PC-3 (cell line): ENCODE measurements at regions not wholly inside any gene's neighbourhood (a gene's known extent, or its start where the extent isn't known, plus 50 kb on each side); places are given as distances from the start of the nearest gene placed in this dataset.

Source experiments
- ATAC-seq: fragments of 200-7000 bp; cut with Tn5 transposase; 2 replicates; pipeline ENCODE4 v1.9.1; 2020; ENCODE audit warnings: mild to moderate bottlenecking, moderate library complexity
- BruUV-seq: library from RNA; stranded (reverse); fragments of 400-500 nt; replicated peaks from 2 replicates; lab custom pipeline; 2021; lab: Mats Ljungman, UMichigan
- CTCF ChIA-PET: fragments of 300-600 bp; sonication (Branson Sonifier 250); formaldehyde crosslinking; loops from one replicate; lab custom pipeline; 2022; ENCODE audit warnings: antibody characterized with exemption; lab: Charles Lee
- POLR2A ChIA-PET: fragments of 300-600 bp; sonication (Branson Sonifier 250); formaldehyde crosslinking; loops from one replicate; lab custom pipeline; 2022; ENCODE audit warnings: antibody characterized with exemption; ENCODE audit not compliant: unreplicated experiment; lab: Charles Lee
- DNase-seq: peaks from one replicate; pipeline ENCODE4 v3.0.0-alpha.2; 2015
- H2AFZ ChIP-seq: fragments of 300-600 bp; sonication (generic); 2 replicates; pipeline ENCODE4 v1.6.0; 2016; ENCODE audit warnings: antibody characterized with exemption, low read length
- H3F3A ChIP-seq: fragments of 300-600 bp; sonication (generic); one replicate; pipeline ENCODE4 v1.6.0; 2017; ENCODE audit warnings: antibody characterized with exemption, low read length, control low read depth, mild to moderate bottlenecking; ENCODE audit not compliant: unreplicated experiment
- H3K27ac ChIP-seq: fragments of 300-600 bp; sonication (generic); 2 replicates; pipeline ENCODE4 v1.5.1; 2016; ENCODE audit warnings: mild to moderate bottlenecking, low read length
- H3K27me3 ChIP-seq: fragments of 300-600 bp; sonication (generic); 2 replicates; pipeline ENCODE4 v1.6.1; 2016; ENCODE audit warnings: low read length, mixed read lengths
- H3K36me3 ChIP-seq: fragments of 300-600 bp; sonication (generic); 2 replicates; pipeline ENCODE4 v1.6.1; 2016; ENCODE audit warnings: low read depth, mixed run types, low read length, mixed read lengths
- H3K4me1 ChIP-seq: fragments of 300-600 bp; sonication (generic); 2 replicates; pipeline ENCODE4 v1.5.1; 2016; ENCODE audit warnings: low read length; ENCODE audit not compliant: insufficient read depth
- H3K4me2 ChIP-seq: fragments of 300-600 bp; sonication (generic); 2 replicates; pipeline ENCODE4 v1.6.0; 2016; ENCODE audit warnings: low read length
- H3K4me3 ChIP-seq: fragments of 300-600 bp; sonication (generic); 2 replicates; pipeline ENCODE4 v1.5.1; 2016; ENCODE audit warnings: mild to moderate bottlenecking, low read length, mixed read lengths
- H3K79me2 ChIP-seq: fragments of 300-600 bp; sonication (generic); 2 replicates; pipeline ENCODE4 v1.6.1; 2017; ENCODE audit warnings: low read length, mixed read lengths
- H3K9ac ChIP-seq: fragments of 300-600 bp; sonication (generic); 2 replicates; pipeline ENCODE4 v1.6.0; 2016; ENCODE audit warnings: mild to moderate bottlenecking, low read length
- H3K9me2 ChIP-seq: fragments of 300-600 bp; sonication (generic); replicated peaks from 2 replicates; pipeline ENCODE4 v1.6.1; 2016; ENCODE audit warnings: mixed run types, low read length, mixed read lengths
- H3K9me3 ChIP-seq: fragments of 300-600 bp; sonication (generic); 2 replicates; pipeline ENCODE4 v1.6.1; 2016; ENCODE audit warnings: low read length, mixed read lengths
- H4K20me1 ChIP-seq: fragments of 300-600 bp; sonication (generic); 2 replicates; pipeline ENCODE4 v1.6.1; 2016; ENCODE audit warnings: low read length, mixed read lengths
- EZH2 ChIP-seq: fragments of 300-600 bp; sonication (generic); IDR thresholded peaks from one replicate; pipeline ENCODE4 v1.6.1; 2017; ENCODE audit warnings: antibody characterized with exemption, mild to moderate bottlenecking, low read length; ENCODE audit not compliant: unreplicated experiment
- EZH2phosphoT487 ChIP-seq: fragments of 300-600 bp; sonication (generic); IDR thresholded peaks from 2 replicates; pipeline ENCODE4 v1.6.1; 2018; ENCODE audit warnings: mild to moderate bottlenecking, antibody characterized with exemption, low read length, borderline replicate concordance
- intact Hi-C: fragments of 100-400 bp; cut with micrococcal nuclease; formaldehyde crosslinking; loops from 2 replicates; pipeline ENCODE4 v1.9.0; 2023
- TF ChIP-seq, protein P1 (sequence below): fragments of 300-600 bp; sonication (generic); conservative IDR thresholded peaks from 2 replicates; pipeline ENCODE4 v1.5.1; 2017; ENCODE audit warnings: antibody characterized with exemption, low read depth, mild to moderate bottlenecking, low read length

DNA sequence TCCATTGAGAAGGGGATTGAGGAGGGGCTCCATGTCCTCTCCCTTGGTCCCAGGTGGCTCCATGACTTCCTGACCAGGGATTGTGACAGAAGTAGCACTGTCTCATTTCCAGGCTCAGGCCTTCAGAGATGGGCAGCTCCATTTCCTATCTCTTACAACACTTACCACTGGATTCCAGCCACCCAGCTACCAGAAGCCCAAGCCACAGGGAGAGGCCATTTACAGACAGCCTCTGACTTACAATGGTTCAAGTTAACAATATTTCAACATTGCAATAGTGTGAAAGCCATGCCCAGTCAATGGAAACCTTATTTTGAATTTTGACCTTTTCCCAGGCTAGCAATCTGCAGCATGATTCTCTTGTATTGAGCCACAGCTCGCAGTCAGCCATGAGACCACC is 164.9 kb upstream of the AGAP1 start:
- no peak for ATAC-seq
- ChIA-PET POLR2A (no interaction called here), CTCF (no interaction called here)
- H3K27ac ChIP-seq, result no peak overlapping the region
- H2AFZ ChIP-seq, result no peak overlapping the region
- BruUV-seq, result no TSS peak
- no peaks in the 10 kb centered on the region for H3K79me2 ChIP-seq
- H3K9me3 ChIP-seq, result no peaks in the 10 kb centered on the region
- H3K4me1 ChIP-seq, result peaks cover 30% of the 10 kb centered on the region
- no peaks in the 10 kb centered on the region for H3K27me3 ChIP-seq
- no peak for TF ChIP-seq EZH2
- TF ChIP-seq, protein P1, sequence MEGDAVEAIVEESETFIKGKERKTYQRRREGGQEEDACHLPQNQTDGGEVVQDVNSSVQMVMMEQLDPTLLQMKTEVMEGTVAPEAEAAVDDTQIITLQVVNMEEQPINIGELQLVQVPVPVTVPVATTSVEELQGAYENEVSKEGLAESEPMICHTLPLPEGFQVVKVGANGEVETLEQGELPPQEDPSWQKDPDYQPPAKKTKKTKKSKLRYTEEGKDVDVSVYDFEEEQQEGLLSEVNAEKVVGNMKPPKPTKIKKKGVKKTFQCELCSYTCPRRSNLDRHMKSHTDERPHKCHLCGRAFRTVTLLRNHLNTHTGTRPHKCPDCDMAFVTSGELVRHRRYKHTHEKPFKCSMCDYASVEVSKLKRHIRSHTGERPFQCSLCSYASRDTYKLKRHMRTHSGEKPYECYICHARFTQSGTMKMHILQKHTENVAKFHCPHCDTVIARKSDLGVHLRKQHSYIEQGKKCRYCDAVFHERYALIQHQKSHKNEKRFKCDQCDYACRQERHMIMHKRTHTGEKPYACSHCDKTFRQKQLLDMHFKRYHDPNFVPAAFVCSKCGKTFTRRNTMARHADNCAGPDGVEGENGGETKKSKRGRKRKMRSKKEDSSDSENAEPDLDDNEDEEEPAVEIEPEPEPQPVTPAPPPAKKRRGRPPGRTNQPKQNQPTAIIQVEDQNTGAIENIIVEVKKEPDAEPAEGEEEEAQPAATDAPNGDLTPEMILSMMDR, result no peak
- TF ChIP-seq EZH2phosphoT487, result no peak
- H3K9me2 ChIP-seq, result no peaks in the 10 kb centered on the region
- no peak overlapping the region for H3K9ac ChIP-seq
- H3K4me3 ChIP-seq, result no peak overlapping the region
- DNase-seq, result no peak
- no peaks in the 10 kb centered on the region for H4K20me1 ChIP-seq
- no peak overlapping the region for H3K4me2 ChIP-seq
- no peaks in the 10 kb centered on the region for H3F3A ChIP-seq
- H3K36me3 ChIP-seq, result no peaks in the 10 kb centered on the region
- intact Hi-C loops, result no loop called here

DNA sequence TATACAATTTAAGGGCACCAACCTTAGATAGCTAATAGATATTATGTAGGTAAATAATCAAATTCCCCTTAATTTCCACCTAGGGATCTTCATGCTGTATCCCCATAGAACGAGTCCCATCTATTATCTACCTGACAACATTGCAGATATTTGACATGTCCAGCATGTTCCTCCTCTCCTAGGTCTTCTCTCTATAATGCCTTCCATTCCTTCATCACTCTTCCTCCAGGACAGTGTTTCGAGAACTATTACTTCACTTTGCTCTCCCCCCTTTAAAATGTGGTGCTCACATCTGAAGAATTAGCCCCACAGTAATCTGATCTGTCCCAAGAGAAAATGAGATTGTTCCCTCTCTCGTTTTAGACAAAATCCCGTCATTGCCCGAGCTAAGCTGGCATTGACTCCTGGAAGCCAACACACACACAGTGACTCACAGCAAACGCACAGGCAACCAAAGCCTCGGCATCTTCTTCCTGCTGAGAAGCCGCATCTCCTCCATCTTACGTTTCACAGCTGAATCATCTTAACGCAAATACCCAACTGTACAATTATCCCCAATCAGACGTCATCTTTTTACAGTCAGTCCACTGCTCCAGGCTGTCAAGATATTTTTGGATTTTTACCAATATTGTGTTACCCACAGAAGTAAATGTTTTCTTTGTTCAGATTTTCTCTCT is 162.9 kb upstream of the AGAP1 start:
- Histone ChIP-seq H3K27ac (peak overlapping the region; percentile 99), H3K27me3 (no peaks in the 10 kb centered on the region), H3K9me3 (no peaks in the 10 kb centered on the region), H3K79me2 (no peaks in the 10 kb centered on the region), H3K36me3 (no peaks in the 10 kb centered on the region), H4K20me1 (no peaks in the 10 kb centered on the region), H2AFZ (peak overlapping the region; percentile 41; the same call in 1 of the 2 replicates), H3F3A (no peaks in the 10 kb centered on the region), H3K4me1 (peaks cover 40% of the 10 kb centered on the region), H3K9me2 (no peaks in the 10 kb centered on the region), H3K4me2 (peak overlapping the region; percentile 77), H3K4me3 (peak overlapping the region; percentile 49), H3K9ac (peak overlapping the region; percentile 77)
- ATAC-seq (peak; percentile 92), DNase-seq (peak; percentile 97)
- TF ChIP-seq EZH2 (no peak), EZH2phosphoT487 (no peak)
- TF ChIP-seq, protein P1, result no peak
- intact Hi-C loops, result loop anchor here (1.0 to 10.0 kb wide), 3 partner anchors 62 to 186 kb away; no protein-coding TSS in a partner anchor
- ChIA-PET POLR2A (no interaction called here), CTCF (interaction anchor here (0.6 to 0.8 kb wide), 2 partner anchors 36 to 373 kb away, joined by 3 to 4 read pairs; no protein-coding TSS in a partner anchor)
- BruUV-seq, result no TSS peak

DNA sequence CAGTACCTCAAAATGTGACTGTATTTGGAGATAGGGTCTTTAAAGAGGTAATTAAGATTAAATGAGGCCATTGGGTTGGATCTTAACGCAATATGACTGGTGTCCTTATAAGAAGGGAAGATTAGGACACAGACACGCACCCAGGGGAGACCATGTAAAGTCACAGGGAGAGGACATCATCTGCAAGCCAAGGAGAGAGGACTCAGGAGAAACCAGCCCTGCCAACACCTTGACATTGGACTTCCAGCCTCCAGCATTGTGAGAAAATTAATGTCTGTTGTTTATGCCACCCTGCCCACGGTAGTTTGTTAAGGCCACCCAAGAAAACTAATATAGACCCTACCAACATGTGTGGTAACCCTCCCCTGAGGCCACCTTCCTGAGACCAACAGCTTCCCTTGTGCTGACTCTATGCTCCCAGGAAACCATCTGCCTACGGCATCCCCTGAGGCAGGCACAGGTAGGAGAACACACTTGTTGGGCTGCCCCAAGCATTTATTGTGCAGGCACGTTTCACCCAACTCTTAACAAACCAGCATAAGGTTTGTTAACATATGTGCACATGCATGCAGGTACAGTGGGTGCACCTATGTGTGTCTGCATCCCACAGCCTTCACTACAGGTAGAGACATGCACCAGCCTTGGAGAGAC is 161.5 kb upstream of the AGAP1 start:
- Histone ChIP-seq H3K4me1 (peaks cover 38% of the 10 kb centered on the region), H3K9ac (peak overlapping the region; percentile 85), H3K4me2 (no peak overlapping the region), H2AFZ (no peak overlapping the region), H3K4me3 (no peak overlapping the region), H3K36me3 (no peaks in the 10 kb centered on the region), H3K79me2 (no peaks in the 10 kb centered on the region), H3K9me2 (no peaks in the 10 kb centered on the region), H3F3A (no peaks in the 10 kb centered on the region), H3K27me3 (no peaks in the 10 kb centered on the region), H3K9me3 (no peaks in the 10 kb centered on the region), H4K20me1 (no peaks in the 10 kb centered on the region), H3K27ac (peak overlapping the region; percentile 98)
- TF ChIP-seq EZH2 (no peak), EZH2phosphoT487 (no peak)
- TF ChIP-seq, protein P1, result no peak
- ChIA-PET CTCF (no interaction called here), POLR2A (no interaction called here)
- intact Hi-C loops, result loop anchor here (10.0 kb wide), 1 partner anchor 188 kb away; no protein-coding TSS in a partner anchor
- ATAC-seq, result no peak
- DNase-seq, result no peak
- no TSS peak for BruUV-seq
